H9 (cell line): ENCODE measurements at regions not wholly inside any gene's neighbourhood (a gene's known extent, or its start where the extent isn't known, plus 50 kb on each side); places are given as distances from the start of the nearest gene placed in this dataset.

Experiments
- DNase-seq: peaks from one replicate; pipeline ENCODE4 v3.0.0-alpha.2; 2017
- H2AFZ ChIP-seq: one replicate; pipeline ENCODE4 v1.6.1; 2013; ENCODE audit warnings: mild to moderate bottlenecking, low read length, control low read depth, moderate library complexity
- H2AK5ac ChIP-seq: 2 replicates; pipeline ENCODE4 v1.6.1; 2013; ENCODE audit warnings: low read length, control low read depth, mixed read lengths; ENCODE audit not compliant: insufficient read length
- H2BK120ac ChIP-seq: one replicate; pipeline ENCODE4 v1.6.1; 2013; ENCODE audit warnings: low read depth, mild to moderate bottlenecking, low read length, control low read depth, inconsistent platforms; ENCODE audit not compliant: poor library complexity, severe bottlenecking
- H2BK12ac ChIP-seq: 2 replicates; pipeline ENCODE4 v1.6.1; 2013; ENCODE audit warnings: low read length, control low read depth, mixed read lengths, low read depth; ENCODE audit not compliant: insufficient read length
- H2BK15ac ChIP-seq: 2 replicates; pipeline ENCODE4 v1.6.1; 2013; ENCODE audit warnings: low read depth, low read length, control low read depth
- H2BK20ac ChIP-seq: one replicate; pipeline ENCODE4 v1.6.1; 2013; ENCODE audit warnings: low read depth, mild to moderate bottlenecking, low read length, control low read depth, inconsistent platforms; ENCODE audit not compliant: poor library complexity, severe bottlenecking
- H2BK5ac ChIP-seq: 2 replicates; pipeline ENCODE4 v1.6.1; 2013; ENCODE audit warnings: low read length, control low read depth, mixed read lengths; ENCODE audit not compliant: insufficient read length
- H3K14ac ChIP-seq: 2 replicates; pipeline ENCODE4 v1.6.1; 2013; ENCODE audit warnings: low read length, control low read depth; ENCODE audit not compliant: insufficient read depth
- H3K18ac ChIP-seq: 2 replicates; pipeline ENCODE4 v1.6.1; 2013; ENCODE audit warnings: low read depth, mild to moderate bottlenecking, mixed read lengths, low read length, control low read depth; ENCODE audit not compliant: insufficient read length
- H3K23ac ChIP-seq: 2 replicates; pipeline ENCODE4 v1.6.1; 2013; ENCODE audit warnings: low read length, control low read depth, mixed read lengths, low read depth; ENCODE audit not compliant: insufficient read length
- H3K23me2 ChIP-seq: 2 replicates; pipeline ENCODE4 v1.6.1; 2013; ENCODE audit warnings: low read depth, mild to moderate bottlenecking, mixed read lengths, low read length, control low read depth; ENCODE audit not compliant: insufficient read length, poor library complexity, severe bottlenecking
- H3K27ac ChIP-seq: 2 replicates; pipeline ENCODE4 v1.5.1; 2013; ENCODE audit warnings: low read length, control low read depth, mixed read lengths, low read depth; ENCODE audit not compliant: insufficient read length
- H3K27me3 ChIP-seq: 2 replicates; pipeline ENCODE4 v1.6.1; 2013; ENCODE audit warnings: low read length, control low read depth, inconsistent platforms; ENCODE audit not compliant: insufficient read depth
- H3K4ac ChIP-seq: 2 replicates; pipeline ENCODE4 v1.6.1; 2013; ENCODE audit warnings: low read depth, mild to moderate bottlenecking, control low read depth, inconsistent platforms, low read length, moderate library complexity
- H3K4me1 ChIP-seq: 2 replicates; pipeline ENCODE4 v1.6.1; 2013; ENCODE audit warnings: low read length, control low read depth, inconsistent platforms; ENCODE audit not compliant: insufficient read depth
- H3K4me2 ChIP-seq: 2 replicates; pipeline ENCODE4 v1.6.1; 2013; ENCODE audit warnings: low read length, control low read depth, mixed read lengths; ENCODE audit not compliant: insufficient read length, insufficient read depth
- H3K56ac ChIP-seq: 2 replicates; pipeline ENCODE4 v1.6.1; 2013; ENCODE audit warnings: low read depth, mild to moderate bottlenecking, mixed read lengths, low read length, control low read depth; ENCODE audit not compliant: insufficient read length
- H3K79me1 ChIP-seq: 2 replicates; pipeline ENCODE4 v1.6.1; 2013; ENCODE audit warnings: low read depth, mild to moderate bottlenecking, moderate library complexity, low read length, control low read depth, inconsistent platforms; ENCODE audit not compliant: insufficient read depth, poor library complexity, severe bottlenecking
- H3K79me2 ChIP-seq: 2 replicates; pipeline ENCODE4 v1.6.1; 2013; ENCODE audit warnings: low read length, control low read depth, inconsistent platforms; ENCODE audit not compliant: insufficient read depth
- H3K9ac ChIP-seq: 2 replicates; pipeline ENCODE4 v1.6.1; 2013; ENCODE audit warnings: low read length, control low read depth, mixed read lengths; ENCODE audit not compliant: insufficient read length; ENCODE audit errors: extremely low read depth
- H3K9me3 ChIP-seq: one replicate; pipeline ENCODE4 v1.6.1; 2013; ENCODE audit warnings: low read depth, low read length, inconsistent platforms; ENCODE audit not compliant: control insufficient read depth
- H3T11ph ChIP-seq: one replicate; pipeline ENCODE4 v1.6.1; 2013; ENCODE audit warnings: mild to moderate bottlenecking, low read length, control low read depth, inconsistent platforms
- H4K20me1 ChIP-seq: one replicate; pipeline ENCODE4 v1.6.1; 2013; ENCODE audit not compliant: control insufficient read depth, insufficient read length, insufficient read depth
- H4K5ac ChIP-seq: 2 replicates; pipeline ENCODE4 v1.6.1; 2013; ENCODE audit warnings: low read depth, mild to moderate bottlenecking, mixed read lengths, low read length, control low read depth; ENCODE audit not compliant: insufficient read length
- H4K8ac ChIP-seq: replicated peaks from 2 replicates; pipeline ENCODE4 v1.6.1; 2013; ENCODE audit warnings: low read length, control low read depth, mixed read lengths, low read depth; ENCODE audit not compliant: insufficient read length
- H4K91ac ChIP-seq: 2 replicates; pipeline ENCODE4 v1.6.1; 2013; ENCODE audit warnings: low read depth, mild to moderate bottlenecking, moderate library complexity, mixed read lengths, low read length, control low read depth; ENCODE audit not compliant: insufficient read length
- H3K27ac Mint-ChIP-seq, 3 experiments: 2 replicates in 2 of 3; 3 replicates in 1 of 3; pipeline ENCODE4 v1.8.0; 2020 to 2021; ENCODE audit warnings: mixed read lengths in 3 of 3, mild to moderate bottlenecking in 1 of 3, moderate library complexity in 1 of 3
- H3K27me3 Mint-ChIP-seq: 2 replicates; pipeline ENCODE4 v1.8.0; 2021; ENCODE audit warnings: low read depth, mild to moderate bottlenecking, moderate library complexity, mixed read lengths
- H3K36me3 Mint-ChIP-seq, 3 experiments: 2 replicates in 2 of 3; 3 replicates in 1 of 3; pipeline ENCODE4 v1.8.0; 2020 to 2021; ENCODE audit warnings: low read depth in 3 of 3, mixed read lengths in 3 of 3; ENCODE audit not compliant: insufficient read depth in 1 of 3
- H3K4me1 Mint-ChIP-seq, 2 experiments: 2 replicates each; pipeline ENCODE4 v1.8.0; 2020; ENCODE audit warnings: mixed read lengths in 2 of 2
- H3K4me3 Mint-ChIP-seq, 2 experiments: 2 replicates in 1 of 2; 3 replicates in 1 of 2; pipeline ENCODE4 v1.8.0; 2020 to 2021; ENCODE audit warnings: mild to moderate bottlenecking in 2 of 2, mixed read lengths in 2 of 2, moderate library complexity in 1 of 2
- H3K9me3 Mint-ChIP-seq, 2 experiments: 2 replicates in 1 of 2; 3 replicates in 1 of 2; pipeline ENCODE4 v1.8.0; 2020; ENCODE audit warnings: mild to moderate bottlenecking in 2 of 2, mixed read lengths in 2 of 2, moderate library complexity in 1 of 2
- CTCF ChIP-seq: fragments of 200-600 bp; sonication (generic); conservative IDR thresholded peaks from 3 replicates; pipeline ENCODE4 v1.8.0; 2021; ENCODE audit warnings: antibody characterized with exemption, mild to moderate bottlenecking

GRCh38 chr20:10947726-10948125 is 273.9 kb upstream of the JAG1 start:
- no peak overlapping the region for H4K5ac ChIP-seq
- Mint-ChIP-seq H3K4me1 (peaks cover 8 to 20% of the 10 kb centered on the region in 2 experiments; a peak in 3 of 4 replicates), H3K9me3 (no peaks in the 10 kb centered on the region), H3K4me3 (no peak overlapping the region), H3K27ac (no peak overlapping the region), H3K36me3 (no peaks in the 10 kb centered on the region), H3K27me3 (no peaks in the 10 kb centered on the region)
- no peak overlapping the region for H3K18ac ChIP-seq
- H3K27ac ChIP-seq: no peak overlapping the region
- H3K14ac ChIP-seq: no peak overlapping the region
- no peak overlapping the region for H4K8ac ChIP-seq
- H2AK5ac ChIP-seq: no peak overlapping the region
- no peaks in the 10 kb centered on the region; the same call in 1 of the 2 replicates for H3K4me1 ChIP-seq
- H3K9me3 ChIP-seq: no peaks in the 10 kb centered on the region
- no peaks in the 10 kb centered on the region for H3K27me3 ChIP-seq
- H3K9ac ChIP-seq: no peak overlapping the region
- H2BK120ac ChIP-seq: no peak overlapping the region
- no peaks in the 10 kb centered on the region for H4K20me1 ChIP-seq
- no peak overlapping the region for H2AFZ ChIP-seq
- H3K79me2 ChIP-seq: no peaks in the 10 kb centered on the region
- H3T11ph ChIP-seq: no peak overlapping the region
- H2BK5ac ChIP-seq: no peak overlapping the region
- no peaks in the 10 kb centered on the region for H3K79me1 ChIP-seq
- no peak for TF ChIP-seq CTCF
- no peak overlapping the region for H3K56ac ChIP-seq
- no peak for DNase-seq
- H3K4me2 ChIP-seq: no peak overlapping the region
- no peak overlapping the region for H3K23ac ChIP-seq
- no peak overlapping the region for H4K91ac ChIP-seq
- no peak overlapping the region for H2BK15ac ChIP-seq
- H2BK20ac ChIP-seq: no peak overlapping the region
- H3K4ac ChIP-seq: no peak overlapping the region
- no peak overlapping the region for H2BK12ac ChIP-seq
- H3K23me2 ChIP-seq: no peaks in the 10 kb centered on the region
